HG03060 (cell line): ENCODE measurements at regions not wholly inside any gene's neighbourhood (a gene's known extent, or its start where the extent isn't known, plus 50 kb on each side); places are given as distances from the start of the nearest gene placed in this dataset.

Experiments used
- ATAC-seq: cut with Tn5 transposase; IDR thresholded peaks from one replicate; pipeline ENCODE4 v1.9.1; 2021; ENCODE audit warnings: low read depth, moderate number of reproducible peaks; ENCODE audit not compliant: unreplicated experiment

DNA sequence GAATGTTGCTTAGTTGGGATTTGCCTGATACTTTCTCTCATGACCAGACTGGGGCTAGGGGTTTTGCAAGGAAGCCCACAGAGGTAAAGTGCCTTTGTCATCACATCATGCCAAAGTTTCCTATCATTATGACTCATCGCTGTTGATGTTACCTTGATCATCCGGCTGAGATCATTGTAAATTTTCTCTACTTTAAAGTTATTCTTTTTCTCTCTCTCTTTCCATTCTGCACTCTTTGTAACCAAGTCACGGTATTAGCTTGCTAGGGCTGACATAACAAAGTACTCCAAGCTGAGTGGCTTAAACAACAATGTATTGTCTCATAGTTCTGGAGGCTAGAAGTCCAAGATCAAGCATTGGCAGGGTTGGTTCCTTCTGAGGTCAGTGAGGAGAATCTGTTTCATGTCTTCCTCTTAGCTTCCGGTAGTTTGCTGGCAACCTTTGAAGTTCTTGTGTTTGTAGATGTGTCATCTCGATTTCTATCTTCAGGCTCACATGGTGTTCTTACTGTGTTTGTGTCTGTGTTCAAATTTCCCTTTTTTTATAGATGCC lies 113.0 kb downstream of the DTHD1 start:
- ATAC-seq = no peak

DNA sequence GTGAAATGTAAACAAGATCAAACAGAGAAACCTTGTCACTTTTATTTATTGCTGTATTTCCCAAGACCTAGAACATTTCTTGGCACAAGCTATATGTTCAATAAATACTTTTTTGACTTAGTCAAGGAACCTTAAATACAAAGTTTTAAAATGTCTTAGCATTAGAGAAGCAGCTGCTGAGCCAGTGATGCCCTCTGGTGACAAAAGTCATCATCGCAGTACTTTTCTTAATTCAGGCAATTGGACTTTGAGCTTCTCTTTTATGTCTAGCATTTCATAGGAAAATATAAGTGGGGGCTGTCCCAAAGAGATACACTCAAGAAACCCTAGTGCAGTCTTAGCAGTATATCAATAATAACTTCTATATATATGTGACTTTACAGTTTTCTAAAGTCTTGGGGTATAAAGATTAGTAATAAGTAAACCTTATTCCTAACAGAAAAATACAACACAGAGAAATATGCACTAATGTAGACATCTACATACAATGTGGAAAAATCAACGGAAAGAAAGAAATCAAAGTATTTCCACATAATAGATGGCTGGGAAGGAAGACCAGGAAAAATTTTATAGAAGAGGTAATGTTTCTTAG lies 118.4 kb downstream of the DTHD1 start:
- no peak for ATAC-seq

DNA sequence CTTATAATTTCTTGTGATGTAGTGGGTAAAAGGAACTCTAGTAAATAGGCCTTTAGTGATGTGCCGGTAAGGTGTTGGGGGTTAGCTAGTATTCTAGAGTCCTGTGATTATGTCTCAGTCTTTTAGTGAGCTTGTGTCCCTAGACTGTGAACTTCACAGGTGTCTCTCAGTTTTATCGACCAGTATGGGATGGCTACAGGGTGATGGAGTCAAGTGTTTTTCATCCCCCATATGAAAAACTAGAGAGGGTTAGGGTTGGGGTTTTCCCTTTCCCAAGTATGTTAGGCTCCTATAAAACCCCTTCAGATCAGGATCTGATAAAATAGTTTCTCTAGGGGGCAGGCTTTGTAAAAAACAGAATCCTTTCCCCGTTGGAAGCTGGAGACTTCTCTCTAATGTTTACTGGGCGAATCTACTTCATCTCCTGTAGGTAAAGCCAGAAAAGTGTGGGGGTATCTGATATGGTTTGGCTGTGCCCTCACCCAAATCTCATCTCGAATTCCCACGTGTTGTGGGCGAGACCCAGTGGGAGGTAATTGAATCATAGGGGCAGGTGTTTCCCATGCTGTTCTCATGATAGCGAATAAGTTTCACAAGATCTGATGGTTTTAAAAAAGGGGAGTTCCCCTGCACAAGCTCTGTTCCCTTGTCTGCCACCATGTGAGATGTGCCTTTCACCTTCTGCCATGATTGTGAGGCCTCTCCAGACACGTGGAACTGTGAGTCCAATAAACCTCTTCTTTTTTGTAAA lies 120.8 kb downstream of the DTHD1 start:
- ATAC-seq = no peak

DNA sequence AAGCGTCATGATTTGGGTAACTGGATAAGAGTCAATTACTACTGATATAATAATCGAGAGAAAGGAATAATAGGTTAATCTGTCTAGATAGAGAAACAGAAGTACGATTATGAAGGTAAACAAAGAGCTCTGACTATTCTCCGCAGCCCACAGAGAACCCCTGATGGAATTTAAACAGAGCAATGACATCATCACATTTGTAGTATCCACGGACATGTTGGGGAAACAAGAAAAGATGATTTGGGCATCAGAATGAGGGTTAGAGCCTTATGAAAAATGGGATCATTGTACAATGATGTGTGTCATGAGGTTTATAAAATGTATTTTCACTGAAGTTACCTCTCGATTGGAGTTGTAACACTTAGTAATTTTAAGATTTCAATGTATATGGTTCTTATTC lies 129.9 kb downstream of the DTHD1 start:
- ATAC-seq = no peak

DNA sequence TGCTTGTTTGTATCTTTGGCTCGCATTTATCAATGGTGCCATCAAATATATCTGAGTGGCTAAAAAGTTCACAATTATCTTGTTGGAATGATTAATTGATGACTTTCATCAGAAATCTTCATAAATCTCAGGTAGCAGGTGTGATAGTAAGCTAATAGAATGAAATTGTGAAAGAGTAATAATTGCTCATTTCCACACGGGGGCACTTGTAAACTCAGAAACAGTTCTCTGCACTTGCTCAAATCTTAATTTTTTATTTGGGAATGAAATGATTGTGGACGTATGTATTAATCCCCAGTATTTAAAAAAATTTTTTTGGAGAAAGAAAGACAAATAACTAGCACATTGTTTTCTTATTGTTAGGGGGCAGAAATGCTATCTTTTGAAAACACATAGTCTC lies 132.8 kb downstream of the DTHD1 start:
- ATAC-seq = no peak

DNA sequence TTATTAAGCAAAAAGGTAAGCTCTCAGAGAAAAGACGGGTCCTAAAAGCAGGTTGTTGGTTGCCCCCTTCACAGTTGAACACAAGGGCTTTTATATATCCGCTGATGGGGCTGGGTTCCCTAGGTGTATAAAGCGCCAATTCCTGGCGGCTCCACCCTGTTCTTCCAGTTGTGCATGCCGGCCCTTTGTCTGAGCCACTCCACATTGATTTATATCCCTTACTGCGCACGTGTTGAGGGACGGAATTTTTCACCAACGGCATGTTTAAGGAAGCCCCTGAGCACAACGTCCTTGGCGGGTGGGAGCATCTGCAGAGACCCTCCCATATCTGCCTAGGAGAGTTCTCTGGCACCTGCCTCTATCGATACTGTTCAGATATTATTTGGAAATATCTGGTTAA lies 135.7 kb downstream of the DTHD1 start:
- ATAC-seq = no peak

DNA sequence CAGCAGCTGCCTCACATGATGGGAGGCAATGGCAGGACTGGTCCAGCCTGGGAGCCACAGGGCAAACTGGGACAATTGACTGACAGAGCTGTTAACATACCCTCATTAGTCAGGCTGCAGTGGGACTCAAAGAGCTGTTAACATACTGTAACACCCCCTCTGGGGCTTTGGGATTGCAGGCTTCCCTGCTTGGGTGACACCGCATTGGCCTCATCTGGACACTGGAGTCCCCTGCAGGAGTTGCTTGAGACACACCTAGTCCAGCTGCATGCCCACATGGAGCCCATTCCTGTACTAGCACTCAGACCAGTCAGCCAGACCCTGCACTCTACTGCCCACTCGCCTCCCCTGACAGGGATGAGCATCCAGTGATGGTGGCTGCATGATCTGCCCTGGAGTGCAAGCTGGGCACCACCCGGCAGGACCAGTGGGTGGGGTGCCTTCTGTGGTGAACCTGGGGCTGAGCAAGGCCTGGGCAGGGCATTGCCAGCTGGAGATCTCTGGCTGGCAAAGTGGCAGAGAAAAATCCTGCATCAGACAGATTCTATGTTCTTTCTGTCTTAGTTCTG lies 138.8 kb downstream of the DTHD1 start:
- no peak for ATAC-seq

DNA sequence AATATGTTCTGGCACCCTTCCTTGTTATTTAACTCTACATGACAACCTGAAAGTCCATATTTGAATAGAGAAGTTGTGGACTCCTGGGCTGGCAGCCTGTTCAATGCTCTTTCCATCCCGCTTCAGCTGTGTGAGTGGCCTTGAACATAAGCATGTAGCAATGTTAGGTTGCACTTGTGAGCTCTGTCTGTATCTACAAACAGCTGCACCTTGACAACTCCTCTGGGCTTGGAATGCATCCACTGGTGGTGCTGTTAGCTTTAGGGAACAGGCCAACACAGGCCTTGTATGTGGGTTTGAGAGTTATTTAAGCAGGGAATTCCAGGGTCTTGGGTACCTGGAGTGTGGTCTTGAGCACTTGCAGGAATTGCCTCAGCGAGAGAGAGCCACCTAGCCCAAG lies 141.2 kb downstream of the DTHD1 start:
- no peak for ATAC-seq

DNA sequence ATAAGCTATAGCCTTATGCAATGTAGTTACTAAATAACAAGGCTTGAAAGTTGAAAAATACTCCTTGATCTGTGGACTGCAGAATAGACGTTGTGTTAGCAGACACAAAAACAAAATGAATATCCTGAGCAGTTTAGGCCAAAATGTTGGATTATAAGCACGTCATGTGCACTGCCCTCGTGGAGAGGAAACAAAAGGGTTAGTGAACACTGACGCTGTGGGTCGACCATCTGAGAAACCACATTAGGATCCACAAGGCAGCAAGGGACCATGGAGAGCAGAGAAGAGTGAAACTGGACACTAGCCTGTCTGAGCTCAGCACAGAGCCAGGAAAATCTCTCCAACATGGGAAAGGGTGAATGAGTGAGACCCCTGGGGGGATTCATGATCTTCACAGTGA lies 145.3 kb downstream of the DTHD1 start:
- no peak for ATAC-seq

DNA sequence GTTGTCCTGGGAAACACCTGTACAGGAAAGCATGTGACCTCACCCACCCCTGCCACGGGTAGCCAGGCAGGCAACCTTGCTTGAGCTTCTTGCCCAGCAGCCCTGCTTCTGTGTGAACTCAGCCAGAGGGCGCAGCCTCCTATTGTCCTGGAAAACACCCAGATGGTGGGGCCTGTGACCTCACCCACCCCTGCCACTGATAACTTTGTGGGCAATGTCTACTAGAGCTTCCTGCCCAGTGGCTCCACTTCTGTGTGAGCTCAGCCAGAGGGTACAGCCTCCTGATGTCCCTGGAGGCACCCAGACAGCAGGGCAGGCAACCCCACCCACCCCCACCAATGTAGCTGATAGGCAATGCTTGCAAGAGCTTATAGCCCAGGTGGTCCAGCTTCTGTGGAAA lies 146.3 kb downstream of the DTHD1 start:
- ATAC-seq = no peak

DNA sequence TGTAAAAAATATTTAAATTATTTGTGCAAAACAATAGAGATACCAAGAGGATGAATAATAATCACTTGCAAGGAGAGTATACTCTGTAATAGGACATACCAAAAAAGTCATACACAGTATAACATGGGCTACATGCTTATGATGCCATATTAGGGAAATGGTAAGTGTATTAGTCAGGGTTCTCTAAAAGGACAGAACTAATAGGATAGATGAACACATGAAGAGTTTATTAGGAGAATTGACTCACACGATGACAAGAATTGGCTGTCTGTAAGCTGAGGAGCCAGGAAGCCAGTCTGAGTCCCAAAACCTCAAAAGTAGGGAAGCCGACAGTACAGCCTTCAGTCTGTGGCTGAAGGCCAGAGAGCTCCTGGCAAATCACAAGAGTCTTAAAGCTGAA lies 151.2 kb downstream of the DTHD1 start:
- ATAC-seq = no peak

DNA sequence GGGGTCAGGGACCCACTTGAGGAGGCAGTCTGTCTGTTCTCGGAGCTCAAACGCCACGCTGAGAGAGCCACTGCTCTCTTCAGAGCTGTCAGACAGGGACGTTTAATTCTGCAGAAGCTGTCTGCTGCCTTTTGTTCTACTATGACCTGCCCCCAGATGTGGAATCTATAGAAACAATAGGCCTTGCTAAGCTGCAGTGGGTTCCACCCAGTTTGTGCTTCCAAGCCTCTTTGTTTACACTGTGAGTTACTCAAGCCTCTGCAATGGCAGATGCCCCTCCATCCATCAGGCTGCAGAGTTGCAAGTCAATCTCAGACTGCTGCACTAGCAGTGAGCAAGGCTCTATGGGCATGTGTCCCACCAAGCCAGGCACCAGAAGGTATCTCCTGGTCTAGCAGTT lies 158.1 kb downstream of the DTHD1 start:
- no peak for ATAC-seq

DNA sequence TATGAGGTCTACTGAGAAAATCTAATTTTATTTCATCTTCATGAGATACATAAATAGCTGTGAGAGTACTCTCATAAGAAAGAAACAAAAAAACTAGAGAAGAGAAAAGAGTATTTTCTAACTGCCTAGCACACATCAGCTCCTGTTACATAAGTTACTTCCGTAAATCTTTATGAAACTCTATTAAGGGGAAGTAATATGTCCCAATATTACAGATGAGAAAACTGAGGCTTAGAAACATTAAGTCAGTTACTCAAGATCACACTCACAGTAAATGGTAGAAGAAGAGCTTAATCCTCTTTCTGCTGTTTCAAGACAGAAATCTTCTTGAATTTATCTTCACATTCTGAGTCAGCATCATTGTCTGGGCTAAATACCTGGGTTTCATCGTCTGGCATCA lies 164.1 kb downstream of the DTHD1 start:
- no peak for ATAC-seq

DNA sequence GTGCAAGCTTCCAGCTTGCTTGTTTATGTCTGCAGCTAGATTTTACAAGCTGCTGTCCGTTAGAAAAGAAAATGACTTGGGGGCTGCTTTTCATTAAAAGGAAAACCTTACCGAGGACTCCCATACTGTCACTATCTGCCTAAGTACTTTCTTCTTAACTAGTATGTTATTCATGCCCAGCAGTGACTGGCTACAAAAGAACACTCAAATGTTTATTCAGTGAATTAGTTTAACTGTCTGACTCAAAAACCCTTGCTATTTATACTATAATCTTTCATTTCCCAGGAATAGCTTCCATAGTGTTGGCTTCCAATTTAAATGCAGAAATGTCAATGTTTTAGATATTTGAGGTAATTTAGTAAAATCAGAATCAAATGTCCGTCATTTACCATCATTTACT lies 164.9 kb downstream of the DTHD1 start:
- ATAC-seq = no peak

DNA sequence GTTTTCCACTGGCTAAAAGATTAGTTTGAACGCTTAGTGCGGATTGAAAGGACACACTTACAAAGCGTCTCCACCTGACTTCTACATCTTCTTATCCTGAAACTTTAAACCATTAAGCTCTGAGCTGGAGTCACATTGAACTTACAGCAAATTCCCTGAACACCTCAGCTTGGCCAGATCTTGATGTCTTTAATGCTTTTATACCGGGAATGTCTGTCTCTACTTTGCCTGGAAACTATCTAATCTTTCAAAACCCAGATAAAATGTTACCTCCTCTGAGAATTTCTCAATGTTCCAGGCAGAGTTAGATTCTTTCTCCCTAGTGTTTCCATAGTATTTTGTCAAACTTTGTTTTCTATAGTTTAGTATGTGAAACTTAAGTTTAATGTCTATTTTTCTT lies 179.9 kb downstream of the DTHD1 start:
- ATAC-seq = no peak

DNA sequence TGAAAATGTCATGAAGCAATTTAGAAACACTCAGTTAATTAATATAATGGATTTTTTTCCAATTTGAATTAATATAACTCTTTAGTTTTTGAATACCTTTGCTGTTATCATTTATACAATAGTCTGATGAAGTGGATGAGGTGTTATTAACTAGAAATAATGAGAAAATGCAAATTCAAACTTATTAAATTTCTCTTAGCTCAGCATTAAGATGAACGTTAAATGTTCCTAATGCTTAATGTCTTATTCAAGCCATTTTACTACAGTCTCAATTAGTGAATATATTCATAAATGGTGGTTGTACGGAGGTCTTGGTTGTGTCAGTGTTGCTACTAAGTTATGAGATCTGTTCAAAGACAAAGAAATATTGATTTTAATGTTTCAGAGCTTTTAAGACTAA lies 186.3 kb downstream of the DTHD1 start:
- ATAC-seq = no peak

DNA sequence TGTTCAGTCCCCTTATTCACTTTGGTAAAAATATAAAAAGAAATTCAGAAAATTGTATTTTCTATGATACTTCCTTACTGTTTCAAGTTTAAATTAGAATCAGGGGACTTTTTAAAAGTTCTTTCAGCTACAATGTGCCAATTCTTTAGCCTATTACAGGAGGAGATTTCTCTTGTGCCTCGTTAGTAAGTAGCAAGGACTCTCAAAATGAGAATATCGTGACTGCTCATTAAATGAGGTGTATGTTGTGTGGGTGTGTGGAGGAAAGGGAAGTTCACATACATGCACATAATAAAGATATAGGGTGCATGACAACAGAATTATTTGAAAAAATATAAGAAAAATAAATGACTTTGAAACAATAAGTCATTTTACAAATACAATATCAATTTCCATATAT lies 190.5 kb downstream of the DTHD1 start:
- ATAC-seq = no peak

DNA sequence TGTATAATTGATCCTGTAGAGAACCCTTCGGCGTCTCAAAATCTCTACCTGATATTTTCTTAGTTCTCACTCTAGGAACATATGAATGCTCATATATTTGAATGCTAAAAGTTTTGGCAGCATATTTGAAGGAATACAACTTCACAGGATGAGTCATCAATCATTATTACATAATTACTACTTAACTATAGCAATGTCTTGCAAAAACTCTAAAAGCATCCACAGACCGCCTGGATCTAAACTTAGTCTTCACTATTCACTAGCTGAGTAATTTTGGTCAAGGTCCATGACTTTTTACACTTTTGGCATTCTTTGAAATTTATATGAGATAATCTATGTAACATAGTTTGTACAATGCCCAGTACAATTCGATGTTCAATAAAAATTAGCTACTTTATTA lies 194.7 kb downstream of the DTHD1 start:
- ATAC-seq = no peak

DNA sequence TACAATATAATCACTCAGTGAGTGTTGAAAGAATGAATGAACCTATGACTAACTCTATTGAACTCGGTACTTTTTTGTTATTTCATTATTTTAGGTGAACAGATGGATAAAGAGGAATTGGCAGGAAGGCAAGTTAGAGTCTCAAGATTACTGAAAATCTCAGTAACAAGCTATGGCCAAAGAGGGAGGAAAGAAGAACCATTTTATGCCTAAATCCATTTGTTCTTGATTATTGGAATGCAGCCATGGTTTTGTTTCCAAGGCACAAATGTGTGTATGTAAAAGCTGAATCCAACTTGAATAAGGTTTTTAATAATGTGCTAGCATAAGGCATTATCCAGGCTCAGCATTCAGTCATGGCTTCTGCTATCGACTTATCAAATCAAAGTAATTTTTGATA lies 196.4 kb downstream of the DTHD1 start:
- ATAC-seq = no peak

DNA sequence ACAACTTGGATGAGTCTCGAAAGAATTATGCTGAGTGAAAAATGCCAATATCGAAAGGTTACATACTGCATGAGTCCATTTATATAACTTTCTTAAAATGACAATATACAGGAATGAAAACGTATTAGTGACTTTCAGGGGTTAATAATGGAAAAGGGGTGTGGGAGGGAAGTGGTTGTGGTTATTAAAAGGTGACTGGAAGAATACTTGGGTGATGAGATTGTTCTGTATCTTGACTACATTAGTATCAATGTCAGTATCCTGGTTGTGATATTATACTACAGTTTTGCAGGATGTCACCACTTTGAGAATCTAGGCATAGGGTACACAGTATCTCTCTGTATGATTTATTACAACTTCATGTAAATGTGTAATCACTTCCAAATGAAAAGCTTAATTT lies 204.5 kb downstream of the DTHD1 start:
- no peak for ATAC-seq

DNA sequence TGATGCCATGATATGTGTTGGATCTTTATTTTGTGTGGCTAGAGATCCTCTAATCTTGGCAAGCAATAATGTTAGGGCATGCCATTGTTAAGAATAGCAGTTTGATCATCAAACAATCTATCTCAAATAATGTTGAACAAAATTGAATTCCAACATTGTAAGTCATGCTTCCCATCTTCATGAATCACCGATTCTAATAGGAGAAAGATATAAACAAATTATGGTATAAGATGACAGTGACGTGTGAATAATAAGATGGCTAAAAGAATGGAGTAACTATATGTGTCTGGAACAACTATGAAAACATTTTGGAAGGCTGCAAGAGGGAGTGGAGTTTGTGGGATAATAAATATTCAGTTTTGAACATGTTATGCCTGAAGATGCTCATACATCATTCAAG lies 208.4 kb downstream of the DTHD1 start:
- ATAC-seq = no peak

DNA sequence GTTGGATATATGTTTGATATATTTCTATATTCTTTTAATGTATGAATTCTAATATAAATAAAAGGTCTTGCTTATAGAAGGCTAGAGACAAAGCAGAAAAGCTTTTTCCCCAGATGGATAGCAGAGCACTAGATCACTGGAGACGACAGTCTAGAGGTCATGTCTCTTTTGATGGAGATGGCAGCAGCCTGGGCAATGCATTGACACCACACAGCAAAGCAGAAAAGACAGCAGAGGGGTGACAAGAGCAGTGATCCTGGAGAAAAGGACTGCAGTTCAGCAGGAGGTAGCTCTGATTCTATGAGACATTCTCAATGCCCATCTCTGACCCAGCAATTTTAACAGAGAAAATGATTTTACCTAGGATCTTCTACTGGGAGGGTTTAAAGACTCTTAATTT lies 210.6 kb downstream of the DTHD1 start:
- no peak for ATAC-seq
